Trophoblast cell (in vitro differentiated cells and primary cell): ENCODE measurements at regions not wholly inside any gene's neighbourhood (a gene's known extent, or its start where the extent isn't known, plus 50 kb on each side); places are given as distances from the start of the nearest gene placed in this dataset.

Experiments
- DNase-seq, 2 donors: peaks; one replicate each; pipeline ENCODE4 v3.0.0-alpha.2; 2016
- H2AFZ ChIP-seq: 2 replicates; pipeline ENCODE4 v1.6.1; 2013; ENCODE audit warnings: low read length, moderate library complexity, mild to moderate bottlenecking; ENCODE audit not compliant: insufficient read depth, poor library complexity
- H2AK5ac ChIP-seq: 2 replicates; pipeline ENCODE4 v1.6.1; 2013; ENCODE audit warnings: mild to moderate bottlenecking, low read length
- H2BK120ac ChIP-seq: 2 replicates; pipeline ENCODE4 v1.6.1; 2013; ENCODE audit warnings: low read length, mild to moderate bottlenecking, moderate library complexity; ENCODE audit not compliant: insufficient read depth, poor library complexity
- H2BK12ac ChIP-seq: 2 replicates; pipeline ENCODE4 v1.6.1; 2013; ENCODE audit warnings: mild to moderate bottlenecking, low read length, moderate library complexity
- H2BK5ac ChIP-seq: 2 replicates; pipeline ENCODE4 v1.6.1; 2013; ENCODE audit warnings: low read length, low read depth, moderate library complexity, mild to moderate bottlenecking; ENCODE audit not compliant: poor library complexity
- H3K14ac ChIP-seq: 2 replicates; pipeline ENCODE4 v1.6.1; 2013; ENCODE audit warnings: mild to moderate bottlenecking, low read length
- H3K18ac ChIP-seq: 2 replicates; pipeline ENCODE4 v1.6.1; 2013; ENCODE audit warnings: mild to moderate bottlenecking, low read length
- H3K23ac ChIP-seq: 2 replicates; pipeline ENCODE4 v1.6.1; 2013; ENCODE audit warnings: low read length
- H3K27ac ChIP-seq: 2 replicates; pipeline ENCODE4 v1.5.1; 2013; ENCODE audit warnings: low read depth, mild to moderate bottlenecking, inconsistent platforms, low read length, moderate library complexity
- H3K27me3 ChIP-seq: 2 replicates; pipeline ENCODE4 v1.6.1; 2013; ENCODE audit warnings: inconsistent platforms, mild to moderate bottlenecking, low read length, moderate library complexity; ENCODE audit not compliant: insufficient read depth
- H3K36me3 ChIP-seq, 2 experiments: 1 replicate in 1 of 2; 2 replicates in 1 of 2; pipeline ENCODE4 v1.6.1; 2013; ENCODE audit warnings: low read length in 2 of 2, mild to moderate bottlenecking in 2 of 2, moderate library complexity in 1 of 2; ENCODE audit not compliant: insufficient read depth in 2 of 2, control insufficient read depth in 1 of 2
- H3K4ac ChIP-seq: 2 replicates; pipeline ENCODE4 v1.6.1; 2013; ENCODE audit warnings: low read depth, mild to moderate bottlenecking, low read length, moderate library complexity
- H3K4me1 ChIP-seq, 2 experiments: 1 replicate in 1 of 2; 2 replicates in 1 of 2; pipeline ENCODE4 v1.6.1; 2013; ENCODE audit warnings: low read length in 2 of 2, mild to moderate bottlenecking in 2 of 2, moderate library complexity in 1 of 2; ENCODE audit not compliant: insufficient read depth in 2 of 2, control insufficient read depth in 1 of 2
- H3K4me2 ChIP-seq: 2 replicates; pipeline ENCODE4 v1.6.1; 2013; ENCODE audit warnings: inconsistent platforms, mild to moderate bottlenecking, low read length, moderate library complexity
- H3K4me3 ChIP-seq: 2 replicates; pipeline ENCODE4 v1.5.1; 2013; ENCODE audit warnings: mild to moderate bottlenecking, low read depth, low read length, inconsistent platforms
- H3K79me1 ChIP-seq: one replicate; pipeline ENCODE4 v1.6.1; 2013; ENCODE audit warnings: low read length
- H3K79me2 ChIP-seq: 2 replicates; pipeline ENCODE4 v1.6.1; 2013; ENCODE audit warnings: low read length, mild to moderate bottlenecking; ENCODE audit not compliant: control insufficient read depth, insufficient read depth, poor library complexity
- H3K9ac ChIP-seq: 2 replicates; pipeline ENCODE4 v1.6.1; 2013; ENCODE audit warnings: mild to moderate bottlenecking, low read length
- H3K9me3 ChIP-seq: 2 replicates; pipeline ENCODE4 v1.6.1; 2013; ENCODE audit warnings: low read depth, mild to moderate bottlenecking, control low read depth, inconsistent platforms, low read length; ENCODE audit not compliant: insufficient read depth
- H4K12ac ChIP-seq: 2 replicates; pipeline ENCODE4 v1.6.1; 2013; ENCODE audit warnings: low read depth, mild to moderate bottlenecking, low read length, moderate library complexity
- H4K8ac ChIP-seq: 2 replicates; pipeline ENCODE4 v1.6.1; 2013; ENCODE audit warnings: low read depth, mild to moderate bottlenecking, low read length, moderate library complexity
- H4K91ac ChIP-seq: one replicate; pipeline ENCODE4 v1.6.1; 2013; ENCODE audit warnings: low read depth, mild to moderate bottlenecking, low read length, moderate library complexity
- WGBS: extraction: QIAGEN DNeasy Blood & Tissue Kit; methylation state at CpG from one replicate; pipeline ENCODE4 v1.1.7; 2013; ENCODE audit warnings: missing lambda C conversion rate; ENCODE audit not compliant: insufficient read length, insufficient coverage; ENCODE audit errors: extremely low coverage; 5-methylcytosine and 5-hydroxymethylcytosine counted together

DNA sequence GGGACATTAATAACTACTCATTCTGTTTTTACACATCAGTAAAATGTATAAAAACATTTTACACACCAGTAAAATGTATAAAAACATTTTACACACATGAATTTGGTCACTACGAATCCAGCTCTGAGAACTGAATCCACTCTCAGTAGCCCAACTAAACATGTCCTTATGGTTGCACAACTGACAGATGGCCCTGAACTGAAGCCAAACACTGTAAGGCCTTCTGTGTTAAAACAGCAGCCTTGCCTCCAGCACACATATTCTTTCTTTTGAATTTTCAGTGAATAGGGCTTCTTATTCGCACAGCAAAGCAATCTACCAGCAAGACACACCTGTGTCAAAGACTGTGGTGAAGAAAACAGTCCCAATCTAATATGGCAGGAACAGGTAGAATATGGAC is 169.9 kb upstream of the FMR1 start:
- no peak overlapping the region for H3K4ac ChIP-seq
- WGBS, result no CpG with 5 or more reads among the region's 2 CpGs
- no peaks in the 10 kb centered on the region for H3K36me3 ChIP-seq
- H2BK12ac ChIP-seq, result no peak overlapping the region
- H3K14ac ChIP-seq, result no peak overlapping the region
- no peak overlapping the region for H4K91ac ChIP-seq
- H2BK120ac ChIP-seq, result no peak overlapping the region
- H3K4me3 ChIP-seq, result no peak overlapping the region
- H2BK5ac ChIP-seq, result no peak overlapping the region
- no peak overlapping the region for H3K4me2 ChIP-seq
- no peaks in the 10 kb centered on the region for H3K9me3 ChIP-seq
- H4K8ac ChIP-seq, result no peak overlapping the region
- DNase-seq, result no peak
- no peak overlapping the region for H2AFZ ChIP-seq
- H4K12ac ChIP-seq, result no peak overlapping the region
- H3K27me3 ChIP-seq, result no peaks in the 10 kb centered on the region
- H3K9ac ChIP-seq, result no peak overlapping the region
- H3K79me1 ChIP-seq, result no peaks in the 10 kb centered on the region
- H3K79me2 ChIP-seq, result no peaks in the 10 kb centered on the region
- H3K4me1 ChIP-seq, result peaks cover 0 to 2% of the 10 kb centered on the region in 2 experiments
- H3K18ac ChIP-seq, result no peak overlapping the region
- no peak overlapping the region for H3K23ac ChIP-seq
- H2AK5ac ChIP-seq, result no peak overlapping the region
- H3K27ac ChIP-seq, result no peak overlapping the region

- no peak overlapping the region for H3K4ac ChIP-seq
- DNase-seq, result no peak
- no peak overlapping the region for H3K14ac ChIP-seq
- H3K4me1 ChIP-seq, result no peaks in the 10 kb centered on the region
- H3K27me3 ChIP-seq, result no peaks in the 10 kb centered on the region
- H4K91ac ChIP-seq, result no peak overlapping the region
- H2AFZ ChIP-seq, result no peak overlapping the region
- no peaks in the 10 kb centered on the region for H3K79me1 ChIP-seq
- H3K4me2 ChIP-seq, result no peak overlapping the region
- H2BK120ac ChIP-seq, result no peak overlapping the region
- H3K4me3 ChIP-seq, result no peak overlapping the region
- no peak overlapping the region for H2AK5ac ChIP-seq
- H3K9me3 ChIP-seq, result no peaks in the 10 kb centered on the region
- no CpG with 5 or more reads among the region's 2 CpGs for WGBS
- no peak overlapping the region for H4K8ac ChIP-seq
- H2BK5ac ChIP-seq, result no peak overlapping the region
- no peak overlapping the region for H2BK12ac ChIP-seq
- no peak overlapping the region for H3K23ac ChIP-seq
- no peak overlapping the region for H3K9ac ChIP-seq
- no peak overlapping the region for H3K27ac ChIP-seq
- no peaks in the 10 kb centered on the region for H3K79me2 ChIP-seq
- H3K36me3 ChIP-seq, result no peaks in the 10 kb centered on the region
- no peak overlapping the region for H3K18ac ChIP-seq
- H4K12ac ChIP-seq, result no peak overlapping the region
Measured at GRCh38 chrX:147749308-147749707, 162.4 kb upstream of the FMR1 start.

DNA sequence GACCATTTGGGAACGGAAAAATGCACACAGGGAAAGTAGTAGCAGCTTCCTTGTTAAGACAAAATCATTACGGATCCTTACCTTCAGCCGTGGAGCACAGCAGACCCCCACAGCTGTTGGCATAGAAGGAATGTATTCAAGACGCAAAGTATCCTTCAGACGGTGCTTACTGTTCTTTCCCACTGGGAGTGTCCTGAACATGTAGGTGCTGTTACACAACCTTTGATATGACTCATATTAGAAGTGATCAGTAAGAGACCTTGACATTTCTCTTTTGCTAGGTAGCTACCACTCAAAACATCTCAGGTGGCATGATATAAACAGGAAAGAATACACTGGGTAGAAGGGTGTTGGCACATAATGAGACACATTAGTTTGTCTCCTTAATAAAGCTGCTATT is 154.0 kb upstream of the FMR1 start:
- Histone ChIP-seq H3K23ac (no peak overlapping the region), H2AK5ac (no peak overlapping the region), H3K4me2 (no peak overlapping the region), H3K36me3 (no peaks in the 10 kb centered on the region), H2BK120ac (no peak overlapping the region), H3K27me3 (no peaks in the 10 kb centered on the region), H4K91ac (no peak overlapping the region), H3K4me1 (no peaks in the 10 kb centered on the region), H2BK12ac (no peak overlapping the region), H3K79me1 (no peaks in the 10 kb centered on the region), H4K8ac (no peak overlapping the region), H3K79me2 (no peaks in the 10 kb centered on the region), H3K27ac (no peak overlapping the region), H4K12ac (no peak overlapping the region), H3K18ac (no peak overlapping the region), H3K9me3 (no peaks in the 10 kb centered on the region), H3K9ac (no peak overlapping the region), H2AFZ (no peak overlapping the region), H3K4ac (no peak overlapping the region), H3K14ac (no peak overlapping the region), H2BK5ac (no peak overlapping the region), H3K4me3 (no peak overlapping the region)
- no peak for DNase-seq
- WGBS, result no CpG with 5 or more reads among the region's 5 CpGs

DNA sequence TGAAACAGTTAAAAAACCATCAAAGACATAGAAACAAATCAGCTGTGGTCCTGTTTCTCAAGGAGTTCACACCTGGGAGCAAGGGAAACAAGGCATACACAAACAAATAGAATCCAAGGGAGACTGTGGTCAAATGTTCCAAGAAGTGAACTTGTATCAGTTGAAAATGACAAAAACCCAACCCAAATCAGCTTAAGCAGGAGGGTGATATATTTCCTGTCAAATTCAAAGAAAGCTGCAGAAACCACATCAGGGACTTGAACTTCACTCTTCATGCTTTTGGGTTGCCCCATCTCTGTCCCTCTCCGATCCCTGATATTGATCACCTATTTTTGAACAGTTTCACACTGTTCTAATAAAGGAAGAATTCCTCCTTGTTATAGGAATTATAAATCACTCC is 148.6 kb upstream of the FMR1 start:
- Histone ChIP-seq H4K91ac (no peak overlapping the region), H3K9me3 (no peaks in the 10 kb centered on the region), H3K4me3 (no peak overlapping the region), H3K4me1 (no peaks in the 10 kb centered on the region), H3K79me2 (no peaks in the 10 kb centered on the region), H2AK5ac (no peak overlapping the region), H3K18ac (no peak overlapping the region), H3K36me3 (no peaks in the 10 kb centered on the region), H3K4me2 (no peak overlapping the region), H3K79me1 (no peaks in the 10 kb centered on the region), H4K8ac (no peak overlapping the region), H2BK5ac (no peak overlapping the region), H2BK120ac (no peak overlapping the region), H2AFZ (no peak overlapping the region), H3K23ac (no peak overlapping the region), H2BK12ac (no peak overlapping the region), H4K12ac (no peak overlapping the region), H3K4ac (no peak overlapping the region), H3K9ac (no peak overlapping the region), H3K14ac (no peak overlapping the region), H3K27me3 (no peaks in the 10 kb centered on the region), H3K27ac (no peak overlapping the region)
- no peak for DNase-seq
- no CpG with 5 or more reads among the region's 1 CpG for WGBS
